ENCODE measurements at regions not wholly inside any gene's neighbourhood (a gene's known extent, or its start where the extent isn't known, plus 50 kb on each side); places are given as distances from the start of the nearest gene placed in this dataset.

DNA sequence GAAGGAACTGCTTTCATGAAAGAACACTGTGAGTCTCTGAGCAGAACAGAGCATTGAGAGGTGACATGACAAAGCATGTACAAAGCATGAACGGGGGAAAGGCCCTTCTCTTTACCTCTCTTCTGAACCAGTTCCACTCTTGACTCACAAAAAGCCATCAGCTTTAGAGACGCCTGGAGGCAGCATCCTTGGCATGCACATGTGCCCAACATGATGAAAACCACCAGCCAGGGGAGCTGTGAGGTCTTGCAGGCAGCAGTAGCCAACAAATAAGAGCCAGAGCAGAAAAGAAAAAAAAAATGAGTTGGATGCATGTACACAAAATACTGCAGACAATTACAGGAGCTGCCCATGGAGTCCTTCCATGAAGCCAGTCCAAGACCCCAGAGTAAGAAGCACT lies 95.5 kb upstream of the AGAP1 start:
- H3K4me3 Mint-ChIP-seq = no peak overlapping the region
- H3K4me1 Mint-ChIP-seq (ENCODE audit: low read depth) = no peaks in the 10 kb centered on the region
- peaks cover 2% of the 10 kb centered on the region for H3K9me3 Mint-ChIP-seq
- DNase-seq = no peak
- H3K36me3 Mint-ChIP-seq (ENCODE audit: low read depth) = no peaks in the 10 kb centered on the region
- H3K27me3 Mint-ChIP-seq (ENCODE audit: low read depth) = peaks cover 8% of the 10 kb centered on the region
- CTCF ChIA-PET = no interaction called here
- no peak overlapping the region for H3K27ac Mint-ChIP-seq
- intact Hi-C loops (cut with micrococcal nuclease) = no loop called here

DNA sequence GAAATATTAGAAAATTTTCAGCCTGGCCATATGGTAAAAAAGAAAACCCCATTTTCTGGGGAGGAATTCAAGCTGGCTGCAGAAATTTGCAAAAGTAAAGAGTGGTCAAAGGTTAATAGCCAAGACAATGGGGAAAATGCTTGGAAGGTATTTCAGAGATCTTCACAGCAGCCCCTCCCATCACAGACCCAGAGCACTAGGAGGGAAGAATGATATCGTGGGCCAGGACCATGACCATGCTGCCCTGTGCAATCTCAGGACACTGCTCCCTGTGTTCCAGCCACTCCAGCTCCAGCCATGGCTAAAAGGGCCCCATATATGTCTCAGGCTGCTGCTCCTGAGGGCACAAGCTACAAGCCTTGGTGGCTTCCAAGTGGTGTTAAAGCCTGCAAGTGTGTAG lies 93.9 kb upstream of the AGAP1 start:
- Mint-ChIP-seq H3K4me3 (no peak overlapping the region), H3K9me3 (no peaks in the 10 kb centered on the region), H3K4me1 (ENCODE audit: low read depth) (no peaks in the 10 kb centered on the region), H3K27me3 (ENCODE audit: low read depth) (peaks cover 8% of the 10 kb centered on the region), H3K27ac (no peak overlapping the region), H3K36me3 (ENCODE audit: low read depth) (no peaks in the 10 kb centered on the region)
- no peak for DNase-seq
- CTCF ChIA-PET = no interaction called here
- intact Hi-C loops (cut with micrococcal nuclease) = no loop called here

DNA sequence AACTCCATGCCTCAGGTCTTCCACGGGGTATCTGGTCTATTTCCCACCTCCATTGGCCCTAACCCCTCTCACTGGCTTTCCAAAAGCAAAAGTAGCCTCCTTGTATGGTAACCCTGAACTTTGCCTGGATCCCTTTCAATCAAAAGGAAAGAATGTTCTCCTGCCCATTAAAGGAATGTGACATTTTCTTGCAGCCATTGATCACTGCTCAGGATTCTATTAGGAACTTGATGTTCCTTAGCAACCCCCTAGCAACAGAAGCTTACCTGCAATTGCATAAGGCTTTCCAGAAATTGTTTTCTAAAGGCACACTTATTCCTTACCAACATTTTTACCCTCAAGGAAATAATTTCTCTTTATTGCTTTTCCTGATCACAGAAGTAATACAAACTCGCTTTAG lies 91.4 kb upstream of the AGAP1 start:
- no peaks in the 10 kb centered on the region for H3K36me3 Mint-ChIP-seq (ENCODE audit: low read depth)
- H3K9me3 Mint-ChIP-seq = no peaks in the 10 kb centered on the region
- DNase-seq = no peak
- peaks cover 8% of the 10 kb centered on the region for H3K27me3 Mint-ChIP-seq (ENCODE audit: low read depth)
- intact Hi-C loops (cut with micrococcal nuclease) = no loop called here
- H3K4me3 Mint-ChIP-seq = no peak overlapping the region
- no peaks in the 10 kb centered on the region for H3K4me1 Mint-ChIP-seq (ENCODE audit: low read depth)
- CTCF ChIA-PET = no interaction called here
- H3K27ac Mint-ChIP-seq = no peak overlapping the region

DNA sequence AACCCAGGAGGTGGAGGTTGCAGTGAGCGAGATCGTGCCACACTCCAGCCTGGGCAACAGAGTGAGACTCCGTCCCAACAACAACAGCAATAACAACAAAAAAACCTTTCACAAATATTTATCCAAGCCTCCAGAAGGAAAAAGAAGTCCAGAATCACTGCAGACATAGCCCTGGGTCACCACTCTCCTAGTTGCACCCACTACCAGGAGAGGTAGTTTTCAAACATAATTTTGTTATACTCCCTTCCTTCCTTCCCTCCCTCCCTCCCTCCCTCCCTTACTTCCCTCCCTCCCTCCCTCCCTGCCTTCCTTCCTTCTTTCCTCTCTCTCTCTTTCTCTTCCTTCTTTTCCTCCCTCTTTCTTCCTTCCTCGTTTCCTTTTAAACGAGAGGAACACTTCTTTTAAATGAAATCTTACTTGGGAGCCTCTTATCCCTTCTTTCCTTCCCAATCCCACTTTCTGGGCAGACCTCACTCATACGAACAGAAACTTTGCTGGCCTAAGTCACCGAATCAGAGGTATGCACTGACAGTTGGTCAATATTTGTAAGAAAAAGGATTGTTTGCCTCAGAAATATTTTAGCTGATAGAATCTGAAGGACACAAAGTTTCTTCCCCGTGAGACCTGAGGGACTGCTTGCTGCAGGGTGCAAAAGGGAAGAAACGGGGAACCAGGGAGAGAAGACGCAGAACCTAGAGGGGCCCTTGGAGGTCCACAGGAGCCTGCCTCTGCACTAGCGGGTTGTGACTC lies 88.1 kb upstream of the AGAP1 start:
- CTCF ChIA-PET = no interaction called here

DNA sequence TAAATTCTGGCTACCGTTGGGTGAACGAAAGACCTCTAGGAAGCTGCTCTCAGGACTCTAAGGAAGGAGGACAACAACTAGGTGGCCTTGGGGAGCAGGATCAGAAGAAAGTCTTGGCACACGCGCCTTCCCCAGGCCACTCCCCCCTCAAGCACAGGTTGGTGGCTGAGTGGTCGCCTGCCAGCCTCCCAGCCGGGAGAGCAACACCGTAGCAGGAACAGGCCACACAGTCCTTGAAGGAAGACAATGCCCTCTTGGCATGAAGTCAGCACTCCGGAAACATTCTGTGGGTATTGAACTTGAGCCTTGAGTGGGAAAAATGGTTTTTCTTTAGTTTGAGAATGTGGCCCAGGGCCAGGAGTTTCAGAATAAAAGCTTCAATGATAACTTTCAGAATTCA lies 87.4 kb upstream of the AGAP1 start:
- Mint-ChIP-seq H3K4me3 (no peak overlapping the region), H3K9me3 (no peaks in the 10 kb centered on the region), H3K36me3 (ENCODE audit: low read depth) (no peaks in the 10 kb centered on the region), H3K4me1 (ENCODE audit: low read depth) (no peaks in the 10 kb centered on the region), H3K27me3 (ENCODE audit: low read depth) (peaks cover 8% of the 10 kb centered on the region), H3K27ac (no peak overlapping the region)
- CTCF ChIA-PET = no interaction called here
- no peak for DNase-seq
- intact Hi-C loops (cut with micrococcal nuclease) = no loop called here

More for the DNA sequence above, 88.1 kb upstream of the AGAP1 start:
- intact Hi-C loops (cut with micrococcal nuclease) = no loop called here
- no peaks in the 10 kb centered on the region for H3K36me3 Mint-ChIP-seq (ENCODE audit: low read depth)
- H3K4me3 Mint-ChIP-seq = no peak overlapping the region
- H3K4me1 Mint-ChIP-seq (ENCODE audit: low read depth) = no peaks in the 10 kb centered on the region
- no peaks in the 10 kb centered on the region for H3K9me3 Mint-ChIP-seq
- no peak overlapping the region for H3K27ac Mint-ChIP-seq
- no peak for DNase-seq
- peaks cover 8% of the 10 kb centered on the region for H3K27me3 Mint-ChIP-seq (ENCODE audit: low read depth)

DNA sequence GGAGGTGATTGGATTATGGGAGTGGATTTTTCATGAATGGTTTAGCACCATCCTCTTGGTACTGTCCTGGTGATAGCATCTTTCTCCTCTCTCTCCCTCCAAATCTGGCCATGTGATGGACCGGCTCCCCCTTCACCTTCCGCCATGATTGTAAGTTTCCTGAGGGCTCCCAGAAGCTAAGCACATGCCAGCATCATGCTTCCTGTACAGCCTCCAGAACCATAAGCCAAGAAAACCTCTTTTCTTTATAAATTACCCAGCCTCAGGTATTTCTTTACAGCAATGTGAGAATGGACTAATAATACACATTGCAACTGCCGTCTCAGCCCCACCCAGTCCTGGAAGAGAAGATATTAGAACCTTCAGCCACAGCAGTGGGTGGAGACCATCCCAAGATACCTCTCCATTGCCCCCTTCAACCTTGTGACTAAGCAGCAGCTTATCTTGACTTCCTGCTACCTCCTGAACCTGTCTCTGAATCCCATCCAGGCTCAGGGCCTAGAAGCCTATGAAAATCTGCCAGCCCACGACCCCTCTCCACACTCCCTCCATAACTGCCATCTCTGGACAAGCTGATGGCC lies 81.8 kb upstream of the AGAP1 start:
- H3K27me3 Mint-ChIP-seq (ENCODE audit: low read depth) = peaks cover 6% of the 10 kb centered on the region
- H3K4me1 Mint-ChIP-seq (ENCODE audit: low read depth) = no peaks in the 10 kb centered on the region
- no peak overlapping the region for H3K27ac Mint-ChIP-seq

DNA sequence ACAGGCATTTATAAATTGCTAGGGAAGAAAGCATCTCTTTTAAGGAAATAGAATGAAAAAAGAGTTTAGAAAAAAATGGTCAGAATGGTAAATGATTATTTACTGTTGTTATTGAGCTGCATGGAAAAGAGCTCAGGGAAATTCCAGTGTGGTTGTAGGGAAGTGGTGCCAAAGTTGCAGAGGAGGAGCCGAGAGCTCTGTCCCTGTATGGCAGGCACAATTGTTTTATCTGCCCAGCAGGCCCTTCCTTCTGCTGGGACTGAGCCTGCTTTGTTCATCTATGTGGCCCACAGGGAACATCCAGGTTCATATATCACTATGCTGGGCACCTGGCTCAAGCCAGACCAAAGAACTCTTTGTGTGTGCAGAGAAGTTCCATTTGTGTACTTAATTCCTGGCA lies 80.8 kb upstream of the AGAP1 start:
- H3K4me3 Mint-ChIP-seq = no peak overlapping the region
- no peaks in the 10 kb centered on the region for H3K36me3 Mint-ChIP-seq (ENCODE audit: low read depth)
- H3K4me1 Mint-ChIP-seq (ENCODE audit: low read depth) = no peaks in the 10 kb centered on the region

More for the DNA sequence above, 81.8 kb upstream of the AGAP1 start:
- intact Hi-C loops (cut with micrococcal nuclease) = no loop called here
- H3K4me3 Mint-ChIP-seq = no peak overlapping the region
- DNase-seq = no peak
- CTCF ChIA-PET = no interaction called here
- H3K36me3 Mint-ChIP-seq (ENCODE audit: low read depth) = no peaks in the 10 kb centered on the region
- no peaks in the 10 kb centered on the region for H3K9me3 Mint-ChIP-seq

DNA sequence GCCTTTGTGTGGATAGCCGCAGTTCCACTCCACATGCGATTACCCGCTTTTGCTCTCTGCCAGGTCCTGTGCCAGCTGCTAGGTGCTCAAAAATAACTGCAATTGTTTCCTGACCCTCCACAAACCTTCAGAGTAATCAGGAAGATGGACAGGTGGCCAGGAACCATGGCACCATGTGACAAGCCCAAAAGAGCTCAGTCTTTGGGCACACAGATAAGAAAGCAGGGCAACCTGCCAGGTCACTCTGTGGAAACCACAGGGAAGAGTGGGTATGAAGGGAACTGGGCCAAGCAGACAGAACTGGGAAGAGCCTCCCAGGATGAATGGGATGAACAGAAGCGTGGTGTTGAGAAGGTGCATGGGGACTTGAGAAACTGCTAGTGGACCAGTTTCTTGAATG lies 79.4 kb upstream of the AGAP1 start:
- DNase-seq = no peak
- Mint-ChIP-seq H3K27me3 (ENCODE audit: low read depth) (peaks cover 8% of the 10 kb centered on the region), H3K9me3 (no peaks in the 10 kb centered on the region), H3K4me3 (no peak overlapping the region), H3K27ac (no peak overlapping the region), H3K36me3 (ENCODE audit: low read depth) (no peaks in the 10 kb centered on the region), H3K4me1 (ENCODE audit: low read depth) (no peaks in the 10 kb centered on the region)
- CTCF ChIA-PET = no interaction called here
- intact Hi-C loops (cut with micrococcal nuclease) = no loop called here

More for the DNA sequence above, 80.8 kb upstream of the AGAP1 start:
- CTCF ChIA-PET = no interaction called here
- Mint-ChIP-seq H3K27me3 (ENCODE audit: low read depth) (peaks cover 8% of the 10 kb centered on the region), H3K27ac (no peak overlapping the region), H3K9me3 (no peaks in the 10 kb centered on the region)
- DNase-seq = no peak
- intact Hi-C loops (cut with micrococcal nuclease) = no loop called here

DNA sequence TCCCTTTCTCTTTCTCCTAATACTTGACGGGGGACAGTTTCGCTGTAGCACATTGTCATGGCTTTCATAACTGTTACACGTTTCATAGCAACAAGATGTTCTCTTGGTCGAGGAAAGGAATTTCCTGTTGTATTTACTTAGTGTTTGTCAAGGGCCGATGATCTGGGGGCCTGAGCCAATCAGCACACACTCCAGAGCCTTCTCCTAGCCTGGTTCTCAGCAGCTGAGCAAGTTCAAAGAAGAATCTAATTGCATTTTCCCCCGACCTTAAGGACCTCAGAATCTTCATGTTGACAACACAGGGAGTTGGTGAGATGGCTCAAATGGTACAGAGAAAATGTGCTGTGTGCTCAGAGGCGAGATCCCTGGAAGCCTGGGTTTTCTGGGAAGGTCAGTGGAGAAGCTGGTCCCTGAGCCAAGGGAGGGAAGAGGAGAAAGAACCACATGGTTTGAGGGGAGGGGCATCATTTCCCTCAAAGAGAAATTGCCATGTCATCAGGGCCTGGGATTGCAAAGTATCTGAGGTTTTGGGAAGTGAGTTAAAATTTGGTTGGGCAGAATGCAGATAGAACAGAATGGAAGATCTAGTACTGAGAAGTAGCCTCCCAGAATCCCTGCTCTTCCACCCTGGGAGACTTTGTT lies 76.9 kb upstream of the AGAP1 start:
- DNase-seq = no peak
- H3K4me1 Mint-ChIP-seq (ENCODE audit: low read depth) = no peaks in the 10 kb centered on the region
- H3K27me3 Mint-ChIP-seq (ENCODE audit: low read depth) = peaks cover 12% of the 10 kb centered on the region
- no peak overlapping the region for H3K4me3 Mint-ChIP-seq
- CTCF ChIA-PET = no interaction called here
- H3K27ac Mint-ChIP-seq = no peak overlapping the region
- no peaks in the 10 kb centered on the region for H3K9me3 Mint-ChIP-seq
- H3K36me3 Mint-ChIP-seq (ENCODE audit: low read depth) = no peaks in the 10 kb centered on the region
- intact Hi-C loops (cut with micrococcal nuclease) = no loop called here

DNA sequence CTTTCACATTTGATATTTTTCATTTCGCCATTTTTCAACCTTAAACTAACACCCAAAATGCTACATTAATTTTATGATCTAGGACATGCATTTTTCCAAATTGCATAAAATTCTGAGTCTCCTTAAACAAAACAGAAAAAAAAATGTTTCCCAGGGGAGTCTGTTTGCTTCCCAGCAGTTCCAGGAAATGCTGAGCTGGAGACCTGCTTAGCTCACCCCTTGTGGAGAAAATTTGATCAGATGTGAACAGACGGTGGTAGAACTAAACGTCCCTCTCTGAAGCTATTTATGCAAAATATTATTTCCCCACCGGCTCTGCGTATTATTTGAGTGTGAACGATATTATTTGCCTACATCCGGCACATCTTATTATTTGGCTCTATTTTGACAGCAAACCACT lies 74.9 kb upstream of the AGAP1 start:
- no peak overlapping the region for H3K27ac Mint-ChIP-seq
- CTCF ChIA-PET = interaction anchor here (0.7 kb wide), 2 partner anchors 35 to 79 kb away, joined by 3 read pairs; no protein-coding TSS in a partner anchor

DNA sequence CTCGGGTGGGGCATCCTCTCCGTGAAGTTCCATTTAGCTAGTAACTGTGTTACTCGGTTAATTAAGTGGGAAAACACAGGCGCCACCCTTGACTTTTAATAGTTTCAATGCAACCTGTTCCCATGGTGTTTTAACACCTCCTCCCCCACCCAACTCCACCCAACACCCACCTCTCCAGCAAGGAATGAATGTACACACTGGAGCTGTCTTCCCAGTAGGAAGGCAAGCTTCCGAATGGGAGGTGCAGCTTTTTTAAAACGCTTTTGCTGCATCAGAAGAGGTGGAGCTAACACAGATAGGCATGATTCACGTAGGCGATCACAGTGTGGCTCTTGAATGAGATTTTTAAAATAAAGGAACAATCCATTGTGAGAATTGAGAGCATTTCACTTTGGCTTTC lies 73.8 kb upstream of the AGAP1 start:
- intact Hi-C loops (cut with micrococcal nuclease) = no loop called here
- no peaks in the 10 kb centered on the region for H3K36me3 Mint-ChIP-seq (ENCODE audit: low read depth)
- H3K4me3 Mint-ChIP-seq = no peak overlapping the region
- H3K4me1 Mint-ChIP-seq (ENCODE audit: low read depth) = no peaks in the 10 kb centered on the region
- no peak overlapping the region for H3K27ac Mint-ChIP-seq
- H3K9me3 Mint-ChIP-seq = peaks cover 10% of the 10 kb centered on the region
- H3K27me3 Mint-ChIP-seq (ENCODE audit: low read depth) = peaks cover 12% of the 10 kb centered on the region
- DNase-seq = no peak
- CTCF ChIA-PET = no interaction called here

More for the DNA sequence above, 74.9 kb upstream of the AGAP1 start:
- H3K4me3 Mint-ChIP-seq = no peak overlapping the region
- no peaks in the 10 kb centered on the region for H3K36me3 Mint-ChIP-seq (ENCODE audit: low read depth)
- H3K4me1 Mint-ChIP-seq (ENCODE audit: low read depth) = no peaks in the 10 kb centered on the region
- peaks cover 12% of the 10 kb centered on the region for H3K27me3 Mint-ChIP-seq (ENCODE audit: low read depth)
- intact Hi-C loops (cut with micrococcal nuclease) = no loop called here
- no peak for DNase-seq
- H3K9me3 Mint-ChIP-seq = peaks cover 5% of the 10 kb centered on the region

DNA sequence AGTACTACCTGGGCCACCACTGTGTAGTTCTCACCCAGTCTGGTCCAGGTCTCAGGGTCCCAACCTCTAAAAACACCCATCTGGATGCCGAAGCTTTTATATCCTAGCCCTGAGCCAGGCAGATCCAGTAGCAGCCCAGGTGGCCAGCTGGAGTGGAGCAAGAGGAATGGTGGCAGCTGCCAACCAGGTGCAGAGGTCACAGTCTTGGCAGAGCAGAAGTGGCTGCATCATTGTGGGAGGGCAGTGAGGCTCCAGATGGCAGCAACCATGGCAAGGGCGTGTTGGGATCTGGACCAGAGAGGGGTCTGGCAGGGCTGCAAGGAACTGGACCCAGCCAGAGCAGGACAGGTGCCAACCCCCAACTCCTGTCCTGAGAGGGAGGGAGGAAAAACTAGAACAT lies 72.2 kb upstream of the AGAP1 start:
- no peak for DNase-seq
- H3K4me1 Mint-ChIP-seq (ENCODE audit: low read depth) = no peaks in the 10 kb centered on the region
- no peaks in the 10 kb centered on the region for H3K36me3 Mint-ChIP-seq (ENCODE audit: low read depth)
- CTCF ChIA-PET = no interaction called here
- peaks cover 6% of the 10 kb centered on the region for H3K27me3 Mint-ChIP-seq (ENCODE audit: low read depth)
- H3K9me3 Mint-ChIP-seq = peaks cover 10% of the 10 kb centered on the region
- intact Hi-C loops (cut with micrococcal nuclease) = no loop called here
- no peak overlapping the region for H3K27ac Mint-ChIP-seq
- H3K4me3 Mint-ChIP-seq = no peak overlapping the region

Data from activated naive CD4-positive, alpha-beta T cell treated with anti-CD3 and anti-CD28 coated beads for 36 hours (primary cell).